ENCODE measurements at regions not wholly inside any gene's neighbourhood (a gene's known extent, or its start where the extent isn't known, plus 50 kb on each side); places are given as distances from the start of the nearest gene placed in this dataset.

GRCh38 chr7:118085000-118085399, 99.0 kb upstream of the LSM8 start:
- H3K4me1 Mint-ChIP-seq, result no peaks in the 10 kb centered on the region
- H3K27ac Mint-ChIP-seq, result no peak overlapping the region
- ATAC-seq, result no peak
- H3K36me3 Mint-ChIP-seq (ENCODE audit: low read depth), result no peaks in the 10 kb centered on the region
- H3K9me3 ChIP-seq (ENCODE audit: control insufficient read depth, low read length, poor library complexity, severe bottlenecking), result no peaks in the 10 kb centered on the region
- DNase-seq, result no peak
- H3K27me3 Mint-ChIP-seq, result peaks cover 9% of the 10 kb centered on the region
- H3K4me3 Mint-ChIP-seq, result no peak overlapping the region

- DNase-seq (no peak), ATAC-seq (no peak)
- Mint-ChIP-seq H3K27ac (no peak overlapping the region), H3K36me3 (ENCODE audit: low read depth) (no peaks in the 10 kb centered on the region), H3K4me1 (no peaks in the 10 kb centered on the region), H3K27me3 (peaks cover 9% of the 10 kb centered on the region), H3K4me3 (no peak overlapping the region)
- H3K9me3 ChIP-seq (ENCODE audit: control insufficient read depth, low read length, poor library complexity, severe bottlenecking), result no peaks in the 10 kb centered on the region
These were observed 96.8 kb upstream of the LSM8 start for GRCh38 chr7:118087126-118087525.

- ATAC-seq (no peak), DNase-seq (no peak)
- no peaks in the 10 kb centered on the region for H3K4me1 Mint-ChIP-seq
- H3K27me3 Mint-ChIP-seq, result no peaks in the 10 kb centered on the region
- H3K36me3 Mint-ChIP-seq (ENCODE audit: low read depth), result no peaks in the 10 kb centered on the region
- no peak overlapping the region for H3K4me3 Mint-ChIP-seq
- H3K9me3 ChIP-seq (ENCODE audit: control insufficient read depth, low read length, poor library complexity, severe bottlenecking), result no peaks in the 10 kb centered on the region
- H3K27ac Mint-ChIP-seq, result no peak overlapping the region
These were observed 89.9 kb upstream of the LSM8 start for GRCh38 chr7:118094044-118094443.

GRCh38 chr7:118104812-118105441, 79.0 kb upstream of the LSM8 start:
- Mint-ChIP-seq H3K4me3 (no peak overlapping the region), H3K4me1 (no peaks in the 10 kb centered on the region), H3K27ac (no peak overlapping the region), H3K36me3 (ENCODE audit: low read depth) (no peaks in the 10 kb centered on the region), H3K27me3 (no peaks in the 10 kb centered on the region)
- DNase-seq (no peak), ATAC-seq (no peak)
- H3K9me3 ChIP-seq (ENCODE audit: control insufficient read depth, low read length, poor library complexity, severe bottlenecking), result no peaks in the 10 kb centered on the region

- no peak overlapping the region for H3K4me3 Mint-ChIP-seq
- ATAC-seq (no peak), DNase-seq (no peak)
- no peaks in the 10 kb centered on the region for H3K27me3 Mint-ChIP-seq
- H3K9me3 ChIP-seq (ENCODE audit: control insufficient read depth, low read length, poor library complexity, severe bottlenecking), result no peaks in the 10 kb centered on the region
- no peaks in the 10 kb centered on the region for H3K4me1 Mint-ChIP-seq
- no peak overlapping the region for H3K27ac Mint-ChIP-seq
- no peaks in the 10 kb centered on the region for H3K36me3 Mint-ChIP-seq (ENCODE audit: low read depth)
These were observed 74.4 kb upstream of the LSM8 start for GRCh38 chr7:118109607-118110006.

- H3K4me3 Mint-ChIP-seq, result no peak overlapping the region
- no peak overlapping the region for H3K27ac Mint-ChIP-seq
- H3K9me3 ChIP-seq (ENCODE audit: control insufficient read depth, low read length, poor library complexity, severe bottlenecking), result no peaks in the 10 kb centered on the region
- DNase-seq (no peak), ATAC-seq (no peak)
- H3K36me3 Mint-ChIP-seq (ENCODE audit: low read depth), result no peaks in the 10 kb centered on the region
- no peaks in the 10 kb centered on the region for H3K4me1 Mint-ChIP-seq
- H3K27me3 Mint-ChIP-seq, result no peaks in the 10 kb centered on the region
These were observed 73.6 kb upstream of the LSM8 start for GRCh38 chr7:118110178-118110925.

GRCh38 chr7:118111347-118111746, 72.6 kb upstream of the LSM8 start:
- no peak overlapping the region for H3K4me3 Mint-ChIP-seq

GRCh38 chr7:118114175-118114574, 69.8 kb upstream of the LSM8 start:
- Mint-ChIP-seq H3K4me3 (no peak overlapping the region), H3K27ac (no peak overlapping the region), H3K4me1 (no peaks in the 10 kb centered on the region), H3K36me3 (ENCODE audit: low read depth) (no peaks in the 10 kb centered on the region), H3K27me3 (no peaks in the 10 kb centered on the region)
- DNase-seq, result no peak
- H3K9me3 ChIP-seq (ENCODE audit: control insufficient read depth, low read length, poor library complexity, severe bottlenecking), result no peaks in the 10 kb centered on the region
- ATAC-seq, result no peak

More at GRCh38 chr7:118111347-118111746, 72.6 kb upstream of the LSM8 start:
- H3K9me3 ChIP-seq (ENCODE audit: control insufficient read depth, low read length, poor library complexity, severe bottlenecking), result no peaks in the 10 kb centered on the region
- no peak for ATAC-seq
- DNase-seq, result no peak
- Mint-ChIP-seq H3K27me3 (no peaks in the 10 kb centered on the region), H3K4me1 (no peaks in the 10 kb centered on the region), H3K27ac (no peak overlapping the region), H3K36me3 (ENCODE audit: low read depth) (no peaks in the 10 kb centered on the region)

GRCh38 chr7:118129041-118129795, 54.7 kb upstream of the LSM8 start:
- ATAC-seq, result no peak
- H3K4me3 Mint-ChIP-seq, result no peak overlapping the region
- DNase-seq, result no peak
- H3K27ac Mint-ChIP-seq, result no peak overlapping the region
- no peaks in the 10 kb centered on the region for H3K9me3 ChIP-seq (ENCODE audit: control insufficient read depth, low read length, poor library complexity, severe bottlenecking)
- no peaks in the 10 kb centered on the region for H3K4me1 Mint-ChIP-seq
- H3K27me3 Mint-ChIP-seq, result no peaks in the 10 kb centered on the region
- no peaks in the 10 kb centered on the region for H3K36me3 Mint-ChIP-seq (ENCODE audit: low read depth)

- DNase-seq (no peak), ATAC-seq (no peak)
- H3K4me1 Mint-ChIP-seq, result no peaks in the 10 kb centered on the region
- no peak overlapping the region for H3K4me3 Mint-ChIP-seq
- no peaks in the 10 kb centered on the region for H3K9me3 ChIP-seq (ENCODE audit: control insufficient read depth, low read length, poor library complexity, severe bottlenecking)
- no peak overlapping the region for H3K27ac Mint-ChIP-seq
- no peaks in the 10 kb centered on the region for H3K27me3 Mint-ChIP-seq
- no peaks in the 10 kb centered on the region for H3K36me3 Mint-ChIP-seq (ENCODE audit: low read depth)
These were observed 51.2 kb upstream of the LSM8 start for GRCh38 chr7:118132764-118133163.
